HEK293 (cell line): ENCODE measurements at regions not wholly inside any gene's neighbourhood (a gene's known extent, or its start where the extent isn't known, plus 50 kb on each side); places are given as distances from the start of the nearest gene placed in this dataset.

ENCODE experiments used
- CTCF ChIP-seq: fragments of 450-650 bp; formaldehyde crosslinking; IDR thresholded peaks from 2 replicates; pipeline ENCODE4 v1.5.1; 2016; ENCODE audit warnings: missing biosample characterization, missing genetic modification characterization
- ZNF121 ChIP-seq: fragments of 450-650 bp; formaldehyde crosslinking; IDR thresholded peaks from 2 replicates; pipeline ENCODE4 v1.5.1; 2016; ENCODE audit warnings: missing biosample characterization, missing genetic modification characterization
- ZNF146 ChIP-seq: fragments of 450-650 bp; formaldehyde crosslinking; IDR thresholded peaks from 2 replicates; pipeline ENCODE4 v1.5.1; 2016; ENCODE audit warnings: missing biosample characterization, missing genetic modification characterization
- ZNF24 ChIP-seq: fragments of 450-650 bp; formaldehyde crosslinking; IDR thresholded peaks from 2 replicates; pipeline ENCODE4 v1.5.1; 2016; ENCODE audit warnings: missing biosample characterization, missing genetic modification characterization
- ZNF311 ChIP-seq: fragments of 450-650 bp; formaldehyde crosslinking; IDR thresholded peaks from 2 replicates; pipeline ENCODE4 v1.5.1; 2017; ENCODE audit warnings: missing biosample characterization, missing genetic modification characterization, borderline replicate concordance
- ZNF350 ChIP-seq: fragments of 450-650 bp; formaldehyde crosslinking; IDR thresholded peaks from 2 replicates; pipeline ENCODE4 v1.5.0; 2017; ENCODE audit warnings: missing biosample characterization, mild to moderate bottlenecking, missing genetic modification characterization
- ZNF560 ChIP-seq: fragments of 450-650 bp; formaldehyde crosslinking; IDR thresholded peaks from 2 replicates; pipeline ENCODE4 v1.5.1; 2017; ENCODE audit warnings: missing biosample characterization, missing genetic modification characterization, borderline replicate concordance
- ZSCAN18 ChIP-seq: fragments of 450-650 bp; formaldehyde crosslinking; IDR thresholded peaks from 2 replicates; pipeline ENCODE4 v1.5.1; 2016; ENCODE audit warnings: missing biosample characterization, missing genetic modification characterization
- TF ChIP-seq, protein P1 (sequence below): fragments of 450-650 bp; formaldehyde crosslinking; IDR thresholded peaks from 2 replicates; pipeline ENCODE4 v1.5.1; 2016; ENCODE audit warnings: missing biosample characterization, missing genetic modification characterization
- TF ChIP-seq, protein P2 (sequence below): fragments of 450-650 bp; formaldehyde crosslinking; IDR thresholded peaks from 2 replicates; pipeline ENCODE4 v1.5.1; 2016; ENCODE audit warnings: missing biosample characterization, missing genetic modification characterization, borderline replicate concordance

DNA sequence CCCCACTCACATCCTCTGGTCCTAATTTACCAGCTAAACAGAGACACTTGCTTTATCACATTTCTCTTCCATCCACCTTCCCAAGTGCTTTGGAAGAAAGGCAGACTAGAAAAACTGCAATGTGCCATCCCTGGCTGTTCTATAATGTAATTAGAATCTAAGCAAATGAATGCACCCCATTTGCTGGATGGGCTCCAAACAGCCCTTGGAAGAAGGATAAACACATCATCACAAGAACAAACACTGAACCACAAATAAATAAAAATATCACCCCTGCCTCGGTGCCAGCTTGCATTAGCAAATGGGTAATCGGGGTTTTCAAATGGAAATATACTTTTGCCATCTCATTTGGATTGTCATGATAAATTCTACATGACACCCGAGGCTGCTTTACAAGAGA, 296.6 kb upstream of the ISX start:
- TF ChIP-seq CTCF (tag by site-specific recombination) (no peak), ZNF350 (tag by site-specific recombination) (no peak), ZNF311 (no peak), ZNF146 (tag by site-specific recombination) (no peak), ZNF560 (tag by site-specific recombination) (no peak), ZSCAN18 (no peak), ZNF24 (tag by site-specific recombination) (no peak), ZNF121 (tag by site-specific recombination) (no peak)
- TF ChIP-seq, protein P1, sequence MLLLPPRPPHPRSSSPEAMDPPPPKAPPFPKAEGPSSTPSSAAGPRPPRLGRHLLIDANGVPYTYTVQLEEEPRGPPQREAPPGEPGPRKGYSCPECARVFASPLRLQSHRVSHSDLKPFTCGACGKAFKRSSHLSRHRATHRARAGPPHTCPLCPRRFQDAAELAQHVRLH (tag by site-specific recombination): no peak
- TF ChIP-seq, protein P2, sequence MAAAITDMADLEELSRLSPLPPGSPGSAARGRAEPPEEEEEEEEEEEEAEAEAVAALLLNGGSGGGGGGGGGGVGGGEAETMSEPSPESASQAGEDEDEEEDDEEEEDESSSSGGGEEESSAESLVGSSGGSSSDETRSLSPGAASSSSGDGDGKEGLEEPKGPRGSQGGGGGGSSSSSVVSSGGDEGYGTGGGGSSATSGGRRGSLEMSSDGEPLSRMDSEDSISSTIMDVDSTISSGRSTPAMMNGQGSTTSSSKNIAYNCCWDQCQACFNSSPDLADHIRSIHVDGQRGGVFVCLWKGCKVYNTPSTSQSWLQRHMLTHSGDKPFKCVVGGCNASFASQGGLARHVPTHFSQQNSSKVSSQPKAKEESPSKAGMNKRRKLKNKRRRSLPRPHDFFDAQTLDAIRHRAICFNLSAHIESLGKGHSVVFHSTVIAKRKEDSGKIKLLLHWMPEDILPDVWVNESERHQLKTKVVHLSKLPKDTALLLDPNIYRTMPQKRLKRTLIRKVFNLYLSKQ (tag by site-specific recombination): no peak
